H9 (cell line): ENCODE measurements at regions not wholly inside any gene's neighbourhood (a gene's known extent, or its start where the extent isn't known, plus 50 kb on each side); places are given as distances from the start of the nearest gene placed in this dataset.
"Not testable (repeated sequence)": the region's sequence is repeated elsewhere in the genome, so short reads cannot be mapped to it uniquely, and the experiment has no call there.

Source experiments
- DNase-seq: peaks from one replicate; pipeline ENCODE4 v3.0.0-alpha.2; 2017
- H2AFZ ChIP-seq: one replicate; pipeline ENCODE4 v1.6.1; 2013; ENCODE audit warnings: mild to moderate bottlenecking, low read length, control low read depth, moderate library complexity
- H2AK5ac ChIP-seq: 2 replicates; pipeline ENCODE4 v1.6.1; 2013; ENCODE audit warnings: low read length, control low read depth, mixed read lengths; ENCODE audit not compliant: insufficient read length
- H2BK120ac ChIP-seq: one replicate; pipeline ENCODE4 v1.6.1; 2013; ENCODE audit warnings: low read depth, mild to moderate bottlenecking, low read length, control low read depth, inconsistent platforms; ENCODE audit not compliant: poor library complexity, severe bottlenecking
- H2BK12ac ChIP-seq: 2 replicates; pipeline ENCODE4 v1.6.1; 2013; ENCODE audit warnings: low read length, control low read depth, mixed read lengths, low read depth; ENCODE audit not compliant: insufficient read length
- H2BK15ac ChIP-seq: 2 replicates; pipeline ENCODE4 v1.6.1; 2013; ENCODE audit warnings: low read depth, low read length, control low read depth
- H2BK20ac ChIP-seq: one replicate; pipeline ENCODE4 v1.6.1; 2013; ENCODE audit warnings: low read depth, mild to moderate bottlenecking, low read length, control low read depth, inconsistent platforms; ENCODE audit not compliant: poor library complexity, severe bottlenecking
- H2BK5ac ChIP-seq: 2 replicates; pipeline ENCODE4 v1.6.1; 2013; ENCODE audit warnings: low read length, control low read depth, mixed read lengths; ENCODE audit not compliant: insufficient read length
- H3K14ac ChIP-seq: 2 replicates; pipeline ENCODE4 v1.6.1; 2013; ENCODE audit warnings: low read length, control low read depth; ENCODE audit not compliant: insufficient read depth
- H3K18ac ChIP-seq: 2 replicates; pipeline ENCODE4 v1.6.1; 2013; ENCODE audit warnings: low read depth, mild to moderate bottlenecking, mixed read lengths, low read length, control low read depth; ENCODE audit not compliant: insufficient read length
- H3K23ac ChIP-seq: 2 replicates; pipeline ENCODE4 v1.6.1; 2013; ENCODE audit warnings: low read length, control low read depth, mixed read lengths, low read depth; ENCODE audit not compliant: insufficient read length
- H3K23me2 ChIP-seq: 2 replicates; pipeline ENCODE4 v1.6.1; 2013; ENCODE audit warnings: low read depth, mild to moderate bottlenecking, mixed read lengths, low read length, control low read depth; ENCODE audit not compliant: insufficient read length, poor library complexity, severe bottlenecking
- H3K27ac ChIP-seq: 2 replicates; pipeline ENCODE4 v1.5.1; 2013; ENCODE audit warnings: low read length, control low read depth, mixed read lengths, low read depth; ENCODE audit not compliant: insufficient read length
- H3K27me3 ChIP-seq: 2 replicates; pipeline ENCODE4 v1.6.1; 2013; ENCODE audit warnings: low read length, control low read depth, inconsistent platforms; ENCODE audit not compliant: insufficient read depth
- H3K4ac ChIP-seq: 2 replicates; pipeline ENCODE4 v1.6.1; 2013; ENCODE audit warnings: low read depth, mild to moderate bottlenecking, control low read depth, inconsistent platforms, low read length, moderate library complexity
- H3K4me1 ChIP-seq: 2 replicates; pipeline ENCODE4 v1.6.1; 2013; ENCODE audit warnings: low read length, control low read depth, inconsistent platforms; ENCODE audit not compliant: insufficient read depth
- H3K4me2 ChIP-seq: 2 replicates; pipeline ENCODE4 v1.6.1; 2013; ENCODE audit warnings: low read length, control low read depth, mixed read lengths; ENCODE audit not compliant: insufficient read length, insufficient read depth
- H3K56ac ChIP-seq: 2 replicates; pipeline ENCODE4 v1.6.1; 2013; ENCODE audit warnings: low read depth, mild to moderate bottlenecking, mixed read lengths, low read length, control low read depth; ENCODE audit not compliant: insufficient read length
- H3K79me1 ChIP-seq: 2 replicates; pipeline ENCODE4 v1.6.1; 2013; ENCODE audit warnings: low read depth, mild to moderate bottlenecking, moderate library complexity, low read length, control low read depth, inconsistent platforms; ENCODE audit not compliant: insufficient read depth, poor library complexity, severe bottlenecking
- H3K79me2 ChIP-seq: 2 replicates; pipeline ENCODE4 v1.6.1; 2013; ENCODE audit warnings: low read length, control low read depth, inconsistent platforms; ENCODE audit not compliant: insufficient read depth
- H3K9ac ChIP-seq: 2 replicates; pipeline ENCODE4 v1.6.1; 2013; ENCODE audit warnings: low read length, control low read depth, mixed read lengths; ENCODE audit not compliant: insufficient read length; ENCODE audit errors: extremely low read depth
- H3K9me3 ChIP-seq: one replicate; pipeline ENCODE4 v1.6.1; 2013; ENCODE audit warnings: low read depth, low read length, inconsistent platforms; ENCODE audit not compliant: control insufficient read depth
- H3T11ph ChIP-seq: one replicate; pipeline ENCODE4 v1.6.1; 2013; ENCODE audit warnings: mild to moderate bottlenecking, low read length, control low read depth, inconsistent platforms
- H4K20me1 ChIP-seq: one replicate; pipeline ENCODE4 v1.6.1; 2013; ENCODE audit not compliant: control insufficient read depth, insufficient read length, insufficient read depth
- H4K5ac ChIP-seq: 2 replicates; pipeline ENCODE4 v1.6.1; 2013; ENCODE audit warnings: low read depth, mild to moderate bottlenecking, mixed read lengths, low read length, control low read depth; ENCODE audit not compliant: insufficient read length
- H4K8ac ChIP-seq: replicated peaks from 2 replicates; pipeline ENCODE4 v1.6.1; 2013; ENCODE audit warnings: low read length, control low read depth, mixed read lengths, low read depth; ENCODE audit not compliant: insufficient read length
- H4K91ac ChIP-seq: 2 replicates; pipeline ENCODE4 v1.6.1; 2013; ENCODE audit warnings: low read depth, mild to moderate bottlenecking, moderate library complexity, mixed read lengths, low read length, control low read depth; ENCODE audit not compliant: insufficient read length
- H3K27ac Mint-ChIP-seq, 3 experiments: 2 replicates in 2 of 3; 3 replicates in 1 of 3; pipeline ENCODE4 v1.8.0; 2020 to 2021; ENCODE audit warnings: mixed read lengths in 3 of 3, mild to moderate bottlenecking in 1 of 3, moderate library complexity in 1 of 3
- H3K27me3 Mint-ChIP-seq: 2 replicates; pipeline ENCODE4 v1.8.0; 2021; ENCODE audit warnings: low read depth, mild to moderate bottlenecking, moderate library complexity, mixed read lengths
- H3K36me3 Mint-ChIP-seq, 3 experiments: 2 replicates in 2 of 3; 3 replicates in 1 of 3; pipeline ENCODE4 v1.8.0; 2020 to 2021; ENCODE audit warnings: low read depth in 3 of 3, mixed read lengths in 3 of 3; ENCODE audit not compliant: insufficient read depth in 1 of 3
- H3K4me1 Mint-ChIP-seq, 2 experiments: 2 replicates each; pipeline ENCODE4 v1.8.0; 2020; ENCODE audit warnings: mixed read lengths in 2 of 2
- H3K4me3 Mint-ChIP-seq, 2 experiments: 2 replicates in 1 of 2; 3 replicates in 1 of 2; pipeline ENCODE4 v1.8.0; 2020 to 2021; ENCODE audit warnings: mild to moderate bottlenecking in 2 of 2, mixed read lengths in 2 of 2, moderate library complexity in 1 of 2
- H3K9me3 Mint-ChIP-seq, 2 experiments: 2 replicates in 1 of 2; 3 replicates in 1 of 2; pipeline ENCODE4 v1.8.0; 2020; ENCODE audit warnings: mild to moderate bottlenecking in 2 of 2, mixed read lengths in 2 of 2, moderate library complexity in 1 of 2
- WGBS: extraction: QIAGEN DNeasy Blood & Tissue Kit; methylation state at CpG from one replicate; pipeline ENCODE4 v1.1.7; 2013; ENCODE audit warnings: missing lambda C conversion rate, low lambda C conversion rate, mixed read lengths; ENCODE audit not compliant: insufficient read length; ENCODE audit errors: extremely low coverage; 5-methylcytosine and 5-hydroxymethylcytosine counted together
- TF ChIP-seq, protein P1 (sequence below): fragments of 200-600 bp; sonication (generic); conservative IDR thresholded peaks from 3 replicates; pipeline ENCODE4 v1.8.0; 2021; ENCODE audit warnings: antibody characterized with exemption, mild to moderate bottlenecking

GRCh38 chr3:124064050-124064449 is 72.1 kb upstream of the ROPN1 start:
- Histone ChIP-seq H3K4me2 (no peak overlapping the region), H3K23me2 (no peaks in the 10 kb centered on the region), H3K4ac (no peak overlapping the region), H3K56ac (no peak overlapping the region), H2AK5ac (no peak overlapping the region), H2BK20ac (no peak overlapping the region), H3K14ac (no peak overlapping the region), H4K20me1 (no peaks in the 10 kb centered on the region), H3K27ac (no peak overlapping the region), H2BK120ac (no peak overlapping the region), H3T11ph (no peak overlapping the region), H3K4me1 (no peaks in the 10 kb centered on the region; the same call in 1 of the 2 replicates), H2BK5ac (no peak overlapping the region), H4K8ac (no peak overlapping the region), H3K79me2 (no peaks in the 10 kb centered on the region; the same call in 1 of the 2 replicates), H2BK15ac (no peak overlapping the region), H3K18ac (no peak overlapping the region), H3K9me3 (no peaks in the 10 kb centered on the region), H3K23ac (no peak overlapping the region), H4K5ac (no peak overlapping the region), H2AFZ (no peak overlapping the region), H3K9ac (no peak overlapping the region), H3K27me3 (no peaks in the 10 kb centered on the region; the same call in 1 of the 2 replicates), H2BK12ac (no peak overlapping the region), H4K91ac (no peak overlapping the region), H3K79me1 (no peaks in the 10 kb centered on the region)
- no peak for DNase-seq
- no CpG with 5 or more reads among the region's 1 CpG for WGBS
- TF ChIP-seq, protein P1, sequence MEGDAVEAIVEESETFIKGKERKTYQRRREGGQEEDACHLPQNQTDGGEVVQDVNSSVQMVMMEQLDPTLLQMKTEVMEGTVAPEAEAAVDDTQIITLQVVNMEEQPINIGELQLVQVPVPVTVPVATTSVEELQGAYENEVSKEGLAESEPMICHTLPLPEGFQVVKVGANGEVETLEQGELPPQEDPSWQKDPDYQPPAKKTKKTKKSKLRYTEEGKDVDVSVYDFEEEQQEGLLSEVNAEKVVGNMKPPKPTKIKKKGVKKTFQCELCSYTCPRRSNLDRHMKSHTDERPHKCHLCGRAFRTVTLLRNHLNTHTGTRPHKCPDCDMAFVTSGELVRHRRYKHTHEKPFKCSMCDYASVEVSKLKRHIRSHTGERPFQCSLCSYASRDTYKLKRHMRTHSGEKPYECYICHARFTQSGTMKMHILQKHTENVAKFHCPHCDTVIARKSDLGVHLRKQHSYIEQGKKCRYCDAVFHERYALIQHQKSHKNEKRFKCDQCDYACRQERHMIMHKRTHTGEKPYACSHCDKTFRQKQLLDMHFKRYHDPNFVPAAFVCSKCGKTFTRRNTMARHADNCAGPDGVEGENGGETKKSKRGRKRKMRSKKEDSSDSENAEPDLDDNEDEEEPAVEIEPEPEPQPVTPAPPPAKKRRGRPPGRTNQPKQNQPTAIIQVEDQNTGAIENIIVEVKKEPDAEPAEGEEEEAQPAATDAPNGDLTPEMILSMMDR = no peak
- Mint-ChIP-seq H3K36me3 (no peaks in the 10 kb centered on the region), H3K27me3 (no peaks in the 10 kb centered on the region), H3K9me3 (no peaks in the 10 kb centered on the region), H3K27ac (no peak overlapping the region), H3K4me1 (peaks cover 0 to 7% of the 10 kb centered on the region in 2 experiments; a peak in 3 of 4 replicates), H3K4me3 (no peak overlapping the region)

DNA sequence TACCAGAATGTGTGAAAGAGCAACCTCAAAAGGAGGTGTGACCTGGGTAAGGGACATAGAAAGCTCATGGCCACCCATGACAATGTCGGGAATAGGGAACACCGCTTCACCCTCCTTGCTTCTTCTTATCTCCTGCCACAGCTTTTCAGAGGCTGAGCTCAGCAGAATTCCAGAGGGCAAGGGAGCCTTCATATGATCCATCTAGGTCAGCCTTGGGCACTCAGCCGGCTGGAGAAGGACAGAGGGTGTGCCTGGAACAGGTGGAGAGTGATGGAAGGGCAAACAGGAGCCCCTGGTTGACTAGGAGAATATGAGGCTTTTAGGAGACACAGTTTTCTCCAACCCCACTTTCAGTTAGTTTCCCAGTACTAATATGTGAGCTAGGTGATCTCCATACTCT is 74.6 kb upstream of the ROPN1 start:
- H3T11ph ChIP-seq, H3K4me1 Mint-ChIP-seq, H3K4me1 ChIP-seq, H3K9me3 Mint-ChIP-seq, H3K14ac ChIP-seq, H3K9me3 ChIP-seq, DNase-seq, H2BK120ac ChIP-seq, H2BK5ac ChIP-seq, H2AK5ac ChIP-seq, H3K4ac ChIP-seq, H3K79me2 ChIP-seq, H3K27me3 ChIP-seq, H4K20me1 ChIP-seq, H3K23ac ChIP-seq, H3K56ac ChIP-seq, H3K18ac ChIP-seq, H3K23me2 ChIP-seq, H3K79me1 ChIP-seq, H3K27me3 Mint-ChIP-seq, H3K27ac Mint-ChIP-seq, H4K8ac ChIP-seq, H3K27ac ChIP-seq, H4K5ac ChIP-seq, H3K4me3 Mint-ChIP-seq, H2BK20ac ChIP-seq, H3K4me2 ChIP-seq, H2AFZ ChIP-seq, H3K9ac ChIP-seq, H3K36me3 Mint-ChIP-seq, H4K91ac ChIP-seq, H2BK12ac ChIP-seq, H2BK15ac ChIP-seq: not testable (repeated sequence)
- WGBS = no CpG with 5 or more reads among the region's 3 CpGs
